ENCODE measurements at regions not wholly inside any gene's neighbourhood (a gene's known extent, or its start where the extent isn't known, plus 50 kb on each side); places are given as distances from the start of the nearest gene placed in this dataset.

GRCh38 chr10:8674230-8674629 is 619.7 kb downstream of the GATA3 start:
- TF ChIP-seq, protein P1, sequence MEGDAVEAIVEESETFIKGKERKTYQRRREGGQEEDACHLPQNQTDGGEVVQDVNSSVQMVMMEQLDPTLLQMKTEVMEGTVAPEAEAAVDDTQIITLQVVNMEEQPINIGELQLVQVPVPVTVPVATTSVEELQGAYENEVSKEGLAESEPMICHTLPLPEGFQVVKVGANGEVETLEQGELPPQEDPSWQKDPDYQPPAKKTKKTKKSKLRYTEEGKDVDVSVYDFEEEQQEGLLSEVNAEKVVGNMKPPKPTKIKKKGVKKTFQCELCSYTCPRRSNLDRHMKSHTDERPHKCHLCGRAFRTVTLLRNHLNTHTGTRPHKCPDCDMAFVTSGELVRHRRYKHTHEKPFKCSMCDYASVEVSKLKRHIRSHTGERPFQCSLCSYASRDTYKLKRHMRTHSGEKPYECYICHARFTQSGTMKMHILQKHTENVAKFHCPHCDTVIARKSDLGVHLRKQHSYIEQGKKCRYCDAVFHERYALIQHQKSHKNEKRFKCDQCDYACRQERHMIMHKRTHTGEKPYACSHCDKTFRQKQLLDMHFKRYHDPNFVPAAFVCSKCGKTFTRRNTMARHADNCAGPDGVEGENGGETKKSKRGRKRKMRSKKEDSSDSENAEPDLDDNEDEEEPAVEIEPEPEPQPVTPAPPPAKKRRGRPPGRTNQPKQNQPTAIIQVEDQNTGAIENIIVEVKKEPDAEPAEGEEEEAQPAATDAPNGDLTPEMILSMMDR (IDR thresholded peaks at IDR 0.05) = no peak
- TF ChIP-seq POLR2A (IDR thresholded peaks at IDR 0.05) = no peak
